ENCODE measurements at regions not wholly inside any gene's neighbourhood (a gene's known extent, or its start where the extent isn't known, plus 50 kb on each side); places are given as distances from the start of the nearest gene placed in this dataset.

DNA sequence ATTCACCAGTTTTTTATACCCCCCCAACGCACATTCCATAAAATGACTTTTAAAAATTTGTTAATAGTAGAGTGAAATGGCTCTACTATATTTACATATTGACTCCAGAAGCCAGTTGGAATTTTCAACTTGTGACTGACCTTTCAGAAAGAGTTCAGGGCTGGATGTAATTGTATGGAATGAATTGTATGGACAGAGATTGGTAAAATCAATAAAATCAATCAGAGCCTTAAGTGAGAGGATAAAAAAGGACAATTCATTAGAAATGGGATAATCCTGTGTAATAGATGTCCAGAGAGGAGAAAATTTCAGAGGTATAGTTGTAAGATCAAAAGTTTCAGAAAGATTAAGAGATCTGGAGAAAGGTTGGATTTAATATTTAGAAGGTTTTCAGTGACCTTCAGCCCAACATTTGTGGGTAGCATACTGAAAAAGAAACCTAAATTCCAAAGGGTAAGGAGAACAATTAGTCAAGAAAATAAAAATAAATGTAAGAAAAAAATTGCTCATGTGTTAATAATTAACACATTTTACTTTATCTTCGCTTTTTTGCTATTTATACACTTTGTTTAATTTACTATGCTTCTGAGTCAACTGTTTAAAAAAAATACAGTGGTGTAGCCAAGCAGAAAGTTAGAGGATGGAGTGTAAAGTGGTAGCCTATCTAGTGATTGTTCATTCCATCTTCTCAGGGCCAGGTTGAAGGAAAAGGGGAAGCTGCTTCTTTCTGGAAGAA, 385.4 kb upstream of the TMEFF2 start:
- Histone ChIP-seq H3K36me3 (ENCODE audit: control insufficient read depth in 2 of 2, insufficient read depth in 2 of 2, low read length in 2 of 2) (no peaks in the 10 kb centered on the region), H3K27ac (ENCODE audit: low read length) (no peak overlapping the region), H3K4me1 (ENCODE audit: control insufficient read depth, insufficient read depth, low read length) (no peaks in the 10 kb centered on the region)

DNA sequence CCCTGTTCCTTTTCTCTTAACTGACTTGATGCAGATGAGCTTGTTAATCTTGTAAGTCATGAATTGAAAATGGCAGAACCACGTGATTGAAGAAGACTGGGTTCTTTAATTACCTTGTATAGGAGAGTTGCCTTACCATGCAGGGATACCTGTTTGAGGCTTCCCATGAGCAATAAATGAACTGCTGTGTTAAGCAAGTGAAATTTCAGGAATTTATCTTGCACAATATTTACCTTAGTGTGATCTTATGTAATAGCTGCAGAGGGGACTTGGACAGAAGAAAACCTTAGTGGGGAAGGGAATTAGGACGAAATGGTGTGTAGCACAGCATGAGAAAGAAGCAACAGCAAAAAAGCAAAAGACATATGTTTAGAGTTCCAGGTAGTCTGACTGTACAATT, 384.0 kb upstream of the TMEFF2 start:
- Histone ChIP-seq H3K27ac (ENCODE audit: low read length) (no peak overlapping the region), H3K27me3 (ENCODE audit: control insufficient read depth in 1 of 2, insufficient read depth in 2 of 2, low read length in 2 of 2) (no peaks in the 10 kb centered on the region), H3K9ac (ENCODE audit: low read length in 2 of 2) (no peak overlapping the region), H3K4me3 (ENCODE audit: low read length in 2 of 2) (no peak overlapping the region), H3K9me3 (ENCODE audit: control insufficient read depth in 2 of 2, low read length in 2 of 2) (no peaks in the 10 kb centered on the region), H3K36me3 (ENCODE audit: control insufficient read depth in 2 of 2, insufficient read depth in 2 of 2, low read length in 2 of 2) (no peaks in the 10 kb centered on the region), H3K4me1 (ENCODE audit: control insufficient read depth, insufficient read depth, low read length) (no peaks in the 10 kb centered on the region)

More for the DNA sequence above, 385.4 kb upstream of the TMEFF2 start:
- H3K27me3 ChIP-seq (ENCODE audit: control insufficient read depth in 1 of 2, insufficient read depth in 2 of 2, low read length in 2 of 2), result no peaks in the 10 kb centered on the region
- no peak overlapping the region for H3K9ac ChIP-seq (ENCODE audit: low read length in 2 of 2)
- no peaks in the 10 kb centered on the region for H3K9me3 ChIP-seq (ENCODE audit: control insufficient read depth in 2 of 2, low read length in 2 of 2)
- H3K4me3 ChIP-seq (ENCODE audit: low read length in 2 of 2), result no peak overlapping the region

DNA sequence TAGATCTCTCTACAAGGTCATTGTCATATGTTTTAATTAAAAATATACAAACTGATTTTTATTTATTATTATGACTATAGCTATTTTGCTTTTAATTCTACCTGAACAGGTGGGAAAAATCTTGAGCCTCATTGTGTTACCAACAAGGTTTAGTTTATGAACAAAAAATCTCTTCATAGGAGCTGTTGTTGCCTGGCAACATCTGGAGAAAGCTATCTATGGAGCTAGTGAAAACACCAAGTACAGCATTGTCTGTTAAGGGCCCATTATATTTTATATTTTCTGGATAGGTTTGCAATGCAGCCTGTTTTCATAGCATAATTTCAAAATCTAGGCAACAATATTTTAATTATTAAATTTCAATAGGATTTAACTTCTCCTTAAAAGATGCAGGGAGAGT, 383.0 kb upstream of the TMEFF2 start:
- H3K27me3 ChIP-seq (ENCODE audit: control insufficient read depth in 1 of 2, insufficient read depth in 2 of 2, low read length in 2 of 2), result no peaks in the 10 kb centered on the region
- H3K4me1 ChIP-seq (ENCODE audit: control insufficient read depth, insufficient read depth, low read length), result no peaks in the 10 kb centered on the region
- H3K27ac ChIP-seq (ENCODE audit: low read length), result no peak overlapping the region
- no peak overlapping the region for H3K9ac ChIP-seq (ENCODE audit: low read length in 2 of 2)
- no peak overlapping the region for H3K4me3 ChIP-seq (ENCODE audit: low read length in 2 of 2)
- no peaks in the 10 kb centered on the region for H3K36me3 ChIP-seq (ENCODE audit: control insufficient read depth in 2 of 2, insufficient read depth in 2 of 2, low read length in 2 of 2)
- H3K9me3 ChIP-seq (ENCODE audit: control insufficient read depth in 2 of 2, low read length in 2 of 2), result no peaks in the 10 kb centered on the region

DNA sequence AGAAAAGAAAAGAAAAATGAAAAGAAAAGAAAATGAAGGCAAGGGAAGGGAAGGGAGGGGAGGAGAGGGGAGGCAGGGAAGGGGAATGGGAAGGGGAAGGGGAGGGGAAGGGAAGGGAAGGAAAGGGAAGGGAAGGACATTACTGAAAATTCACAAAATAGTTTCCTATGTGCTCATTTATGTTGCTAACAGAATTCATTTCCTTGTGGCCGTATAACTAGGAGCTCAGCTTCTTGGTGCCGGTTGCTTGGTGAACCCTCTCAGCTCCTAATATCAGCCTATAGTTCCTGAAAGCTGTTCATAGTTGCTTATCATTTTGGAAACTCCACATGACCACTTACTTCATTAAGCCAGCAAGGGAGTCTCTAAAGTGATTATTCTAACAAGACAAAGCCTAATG, 379.8 kb upstream of the TMEFF2 start:
- no peak overlapping the region for H3K9ac ChIP-seq (ENCODE audit: low read length in 2 of 2)
- no peaks in the 10 kb centered on the region for H3K4me1 ChIP-seq (ENCODE audit: control insufficient read depth, insufficient read depth, low read length)
- no peaks in the 10 kb centered on the region for H3K36me3 ChIP-seq (ENCODE audit: control insufficient read depth in 2 of 2, insufficient read depth in 2 of 2, low read length in 2 of 2)
- no peaks in the 10 kb centered on the region for H3K9me3 ChIP-seq (ENCODE audit: control insufficient read depth in 2 of 2, low read length in 2 of 2)
- H3K4me3 ChIP-seq (ENCODE audit: low read length in 2 of 2), result no peak overlapping the region
- no peaks in the 10 kb centered on the region for H3K27me3 ChIP-seq (ENCODE audit: control insufficient read depth in 1 of 2, insufficient read depth in 2 of 2, low read length in 2 of 2)
- no peak overlapping the region for H3K27ac ChIP-seq (ENCODE audit: low read length)

DNA sequence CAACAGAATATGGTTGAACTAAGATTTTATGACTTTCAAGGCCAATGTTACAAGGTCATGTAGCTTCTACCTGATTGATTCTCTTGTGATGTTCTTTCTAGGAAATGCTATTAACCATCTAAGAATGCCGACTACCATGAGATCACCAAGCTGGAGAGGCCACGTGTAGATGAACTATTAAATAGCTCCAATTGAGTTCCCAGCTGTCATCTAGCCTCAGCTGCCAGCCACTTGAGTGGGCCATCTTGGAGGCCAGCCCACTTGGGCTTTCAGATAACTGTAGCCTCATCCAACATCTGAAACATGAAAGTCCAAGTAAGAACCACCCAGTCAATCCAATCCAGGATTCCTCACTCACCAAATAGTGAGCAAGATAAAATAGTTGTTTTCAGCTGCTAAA, 376.9 kb upstream of the TMEFF2 start:
- H3K4me1 ChIP-seq (ENCODE audit: control insufficient read depth, insufficient read depth, low read length), result no peaks in the 10 kb centered on the region
- no peaks in the 10 kb centered on the region for H3K27me3 ChIP-seq (ENCODE audit: control insufficient read depth in 1 of 2, insufficient read depth in 2 of 2, low read length in 2 of 2)
- H3K9ac ChIP-seq (ENCODE audit: low read length in 2 of 2), result no peak overlapping the region
- no peak overlapping the region for H3K27ac ChIP-seq (ENCODE audit: low read length)
- H3K36me3 ChIP-seq (ENCODE audit: control insufficient read depth in 2 of 2, insufficient read depth in 2 of 2, low read length in 2 of 2), result no peaks in the 10 kb centered on the region
- no peak overlapping the region for H3K4me3 ChIP-seq (ENCODE audit: low read length in 2 of 2)
- no peaks in the 10 kb centered on the region for H3K9me3 ChIP-seq (ENCODE audit: control insufficient read depth in 2 of 2, low read length in 2 of 2)

DNA sequence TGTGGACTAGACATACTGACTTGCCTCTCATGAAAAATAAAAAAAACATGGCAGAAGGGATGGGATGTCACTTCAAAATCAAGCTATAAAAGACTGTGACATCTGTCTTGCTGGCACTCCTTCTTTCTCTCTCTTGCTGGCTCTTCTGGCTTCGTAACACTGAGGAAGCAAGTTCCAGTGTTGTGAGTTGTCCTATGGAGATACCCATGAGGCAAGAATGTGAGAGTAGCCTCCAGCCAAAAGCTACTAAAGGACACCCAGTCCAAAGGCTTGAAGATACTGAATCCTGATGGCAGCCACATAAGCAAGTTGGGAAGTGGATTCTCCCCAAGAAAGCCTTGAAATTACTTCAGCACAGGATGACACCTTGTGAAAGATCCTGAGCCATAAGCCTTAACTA, 376.1 kb upstream of the TMEFF2 start:
- Histone ChIP-seq H3K27ac (ENCODE audit: low read length) (no peak overlapping the region), H3K4me1 (ENCODE audit: control insufficient read depth, insufficient read depth, low read length) (no peaks in the 10 kb centered on the region), H3K9ac (ENCODE audit: low read length in 2 of 2) (no peak overlapping the region), H3K4me3 (ENCODE audit: low read length in 2 of 2) (no peak overlapping the region), H3K36me3 (ENCODE audit: control insufficient read depth in 2 of 2, insufficient read depth in 2 of 2, low read length in 2 of 2) (no peaks in the 10 kb centered on the region), H3K9me3 (ENCODE audit: control insufficient read depth in 2 of 2, low read length in 2 of 2) (no peaks in the 10 kb centered on the region), H3K27me3 (ENCODE audit: control insufficient read depth in 1 of 2, insufficient read depth in 2 of 2, low read length in 2 of 2) (no peaks in the 10 kb centered on the region)

DNA sequence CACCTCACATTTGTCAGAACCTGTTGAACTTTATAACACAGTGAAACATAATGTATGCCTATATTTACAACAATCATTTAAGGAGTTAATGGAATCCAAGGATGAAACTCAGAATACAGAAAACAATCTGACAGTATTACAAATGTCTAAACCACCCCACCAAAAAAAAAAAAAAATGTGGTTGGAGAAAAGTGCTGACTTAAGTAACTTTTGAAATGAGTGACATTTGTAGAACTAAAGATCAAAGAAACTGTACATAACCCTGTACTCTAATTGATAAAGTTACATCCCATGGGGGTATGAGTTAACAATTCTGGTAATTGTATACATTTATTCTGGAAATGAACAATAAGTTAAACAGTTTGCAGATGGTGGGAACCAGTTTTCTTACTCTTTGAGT, 372.1 kb upstream of the TMEFF2 start:
- Histone ChIP-seq H3K9me3 (ENCODE audit: control insufficient read depth in 2 of 2, low read length in 2 of 2) (no peaks in the 10 kb centered on the region), H3K27ac (ENCODE audit: low read length) (no peak overlapping the region), H3K36me3 (ENCODE audit: control insufficient read depth in 2 of 2, insufficient read depth in 2 of 2, low read length in 2 of 2) (no peaks in the 10 kb centered on the region), H3K4me1 (ENCODE audit: control insufficient read depth, insufficient read depth, low read length) (no peaks in the 10 kb centered on the region), H3K9ac (ENCODE audit: low read length in 2 of 2) (no peak overlapping the region), H3K27me3 (ENCODE audit: control insufficient read depth in 1 of 2, insufficient read depth in 2 of 2, low read length in 2 of 2) (no peaks in the 10 kb centered on the region), H3K4me3 (ENCODE audit: low read length in 2 of 2) (no peak overlapping the region)

DNA sequence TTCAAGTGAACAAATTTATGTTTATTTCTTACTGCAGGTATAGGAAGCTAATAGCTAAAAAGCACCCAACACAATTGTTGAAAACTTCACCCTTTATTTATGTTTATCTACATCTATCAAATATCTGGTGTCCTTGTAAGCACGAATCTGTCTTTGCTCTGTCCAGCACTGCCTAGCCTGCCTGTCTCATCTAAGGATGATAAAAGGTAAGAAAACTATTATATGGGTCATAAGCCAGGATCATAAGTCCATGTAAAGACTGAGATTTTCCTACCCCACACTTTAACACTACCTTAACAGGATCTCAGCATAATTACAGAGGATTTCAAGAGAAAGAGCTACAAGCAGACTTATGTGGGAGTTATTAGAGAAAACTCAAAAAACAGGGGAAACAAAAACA, 365.6 kb upstream of the TMEFF2 start:
- no peaks in the 10 kb centered on the region for H3K27me3 ChIP-seq (ENCODE audit: control insufficient read depth in 1 of 2, insufficient read depth in 2 of 2, low read length in 2 of 2)
- H3K9me3 ChIP-seq (ENCODE audit: control insufficient read depth in 2 of 2, low read length in 2 of 2), result no peaks in the 10 kb centered on the region
- H3K4me3 ChIP-seq (ENCODE audit: low read length in 2 of 2), result no peak overlapping the region
- H3K4me1 ChIP-seq (ENCODE audit: control insufficient read depth, insufficient read depth, low read length), result no peaks in the 10 kb centered on the region
- no peak overlapping the region for H3K9ac ChIP-seq (ENCODE audit: low read length in 2 of 2)
- no peaks in the 10 kb centered on the region for H3K36me3 ChIP-seq (ENCODE audit: control insufficient read depth in 2 of 2, insufficient read depth in 2 of 2, low read length in 2 of 2)
- no peak overlapping the region for H3K27ac ChIP-seq (ENCODE audit: low read length)

DNA sequence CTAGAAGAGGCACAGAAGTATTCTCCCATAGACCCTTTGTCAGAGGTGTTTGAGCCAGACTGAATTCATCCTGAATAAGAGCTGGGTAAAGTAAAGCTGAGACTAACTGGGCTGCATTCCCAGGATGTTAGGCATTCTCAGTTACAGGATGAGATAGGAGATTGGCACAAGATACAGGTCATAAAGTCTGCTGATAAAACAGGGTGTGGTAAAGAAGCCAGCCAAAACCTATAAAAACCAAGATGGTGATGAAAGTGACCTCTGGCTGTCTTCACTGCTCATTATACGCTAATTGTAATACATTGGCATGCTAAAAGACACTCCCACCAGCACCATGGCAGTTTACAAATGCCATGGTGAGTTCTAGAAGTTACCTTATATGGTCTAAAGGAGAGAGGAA, 364.9 kb upstream of the TMEFF2 start:
- H3K9me3 ChIP-seq (ENCODE audit: control insufficient read depth in 2 of 2, low read length in 2 of 2), result no peaks in the 10 kb centered on the region
- no peaks in the 10 kb centered on the region for H3K36me3 ChIP-seq (ENCODE audit: control insufficient read depth in 2 of 2, insufficient read depth in 2 of 2, low read length in 2 of 2)
- H3K4me1 ChIP-seq (ENCODE audit: control insufficient read depth, insufficient read depth, low read length), result no peaks in the 10 kb centered on the region
- no peaks in the 10 kb centered on the region for H3K27me3 ChIP-seq (ENCODE audit: control insufficient read depth in 1 of 2, insufficient read depth in 2 of 2, low read length in 2 of 2)
- H3K9ac ChIP-seq (ENCODE audit: low read length in 2 of 2), result no peak overlapping the region
- no peak overlapping the region for H3K27ac ChIP-seq (ENCODE audit: low read length)
- no peak overlapping the region for H3K4me3 ChIP-seq (ENCODE audit: low read length in 2 of 2)

DNA sequence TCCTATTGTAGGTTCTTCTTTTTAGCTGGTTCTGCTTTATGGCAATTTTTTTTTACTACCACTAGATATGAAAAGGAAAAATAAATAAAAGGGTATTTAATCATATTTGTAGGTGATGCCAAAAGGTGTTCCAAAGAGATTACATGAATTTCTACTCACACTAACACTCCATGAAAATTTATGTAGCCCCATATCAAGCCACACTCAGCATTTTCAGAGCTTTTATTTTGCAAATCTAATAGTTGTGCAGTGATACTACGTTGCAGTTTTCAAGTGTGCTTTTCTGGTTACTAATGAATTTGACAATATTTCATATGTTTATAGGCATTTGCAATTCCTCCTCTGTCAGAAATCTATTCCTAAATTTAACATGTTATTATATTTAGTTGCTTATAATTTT, 363.9 kb upstream of the TMEFF2 start:
- no peaks in the 10 kb centered on the region for H3K36me3 ChIP-seq (ENCODE audit: control insufficient read depth in 2 of 2, insufficient read depth in 2 of 2, low read length in 2 of 2)
- H3K9ac ChIP-seq (ENCODE audit: low read length in 2 of 2), result no peak overlapping the region
- H3K27me3 ChIP-seq (ENCODE audit: control insufficient read depth in 1 of 2, insufficient read depth in 2 of 2, low read length in 2 of 2), result no peaks in the 10 kb centered on the region

DNA sequence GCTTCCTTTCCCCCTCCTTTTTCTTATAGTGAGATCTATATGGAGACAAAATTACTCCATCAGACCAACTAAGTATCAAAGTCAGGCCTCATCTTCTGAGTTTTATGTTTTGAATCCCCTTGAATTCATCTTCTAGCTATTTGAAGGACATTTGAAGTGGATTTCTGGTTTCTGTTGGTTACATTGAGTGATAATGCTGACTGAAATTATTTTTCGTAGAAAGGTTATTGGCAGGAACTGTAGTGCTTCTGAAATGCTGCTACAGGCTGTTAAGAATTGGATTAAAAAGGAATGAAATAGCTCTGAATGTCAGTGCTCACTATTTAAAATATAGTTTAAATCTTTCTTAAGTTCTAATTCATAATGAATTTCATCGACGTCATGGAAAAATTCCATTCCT, 361.0 kb upstream of the TMEFF2 start:
- H3K36me3 ChIP-seq (ENCODE audit: control insufficient read depth in 2 of 2, insufficient read depth in 2 of 2, low read length in 2 of 2), result no peaks in the 10 kb centered on the region
- no peaks in the 10 kb centered on the region for H3K9me3 ChIP-seq (ENCODE audit: control insufficient read depth in 2 of 2, low read length in 2 of 2)
- H3K4me1 ChIP-seq (ENCODE audit: control insufficient read depth, insufficient read depth, low read length), result no peaks in the 10 kb centered on the region
- no peaks in the 10 kb centered on the region for H3K27me3 ChIP-seq (ENCODE audit: control insufficient read depth in 1 of 2, insufficient read depth in 2 of 2, low read length in 2 of 2)
- H3K4me3 ChIP-seq (ENCODE audit: low read length in 2 of 2), result no peak overlapping the region
- H3K9ac ChIP-seq (ENCODE audit: low read length in 2 of 2), result no peak overlapping the region
- H3K27ac ChIP-seq (ENCODE audit: low read length), result no peak overlapping the region

More for the DNA sequence above, 363.9 kb upstream of the TMEFF2 start:
- no peak overlapping the region for H3K27ac ChIP-seq (ENCODE audit: low read length)
- no peaks in the 10 kb centered on the region for H3K4me1 ChIP-seq (ENCODE audit: control insufficient read depth, insufficient read depth, low read length)
- H3K4me3 ChIP-seq (ENCODE audit: low read length in 2 of 2), result no peak overlapping the region
- no peaks in the 10 kb centered on the region for H3K9me3 ChIP-seq (ENCODE audit: control insufficient read depth in 2 of 2, low read length in 2 of 2)

Measured in stomach smooth muscle (tissue), 2 donors.